HEK293 (cell line): ENCODE measurements at regions not wholly inside any gene's neighbourhood (a gene's known extent, or its start where the extent isn't known, plus 50 kb on each side); places are given as distances from the start of the nearest gene placed in this dataset.

Experiments
- CTCF ChIA-PET: fragments of 350-600 bp; formaldehyde crosslinking; extraction: SDS; loops from one replicate; lab custom pipeline; 2021; ENCODE audit warnings: antibody characterized with exemption; lab: Yijun Ruan, JAX
- POLR2A ChIA-PET: fragments of 300-600 bp; formaldehyde crosslinking; extraction: SDS; loops from one replicate; lab custom pipeline; 2020; ENCODE audit warnings: antibody characterized with exemption, inconsistent platforms; lab: Yijun Ruan, JAX
- H3K27ac ChIP-seq: fragments of 200-500 bp; sonication (Bioruptor generic); 2 replicates; pipeline ENCODE4 v1.5.1; 2014; ENCODE audit warnings: low read depth, low read length, control low read depth, inconsistent platforms; ENCODE audit errors: extremely low read depth
- H3K36me3 ChIP-seq, 2 experiments: fragments of 200-500 bp in 1 of 2; sonication (Bioruptor generic) in 1 of 2; 1 replicate in 1 of 2; 2 replicates in 1 of 2; pipeline ENCODE4 v1.5.1; 2014 to 2017; ENCODE audit warnings: inconsistent platforms in 2 of 2, low read length in 2 of 2; ENCODE audit not compliant: control insufficient read depth in 2 of 2, insufficient read depth in 1 of 2
- H3K4me1 ChIP-seq: fragments of 200-500 bp; sonication (Bioruptor generic); 2 replicates; pipeline ENCODE4 v1.5.1; 2014; ENCODE audit warnings: mild to moderate bottlenecking, low read length, inconsistent platforms; ENCODE audit not compliant: control insufficient read depth, insufficient read depth
- H3K4me3 ChIP-seq: 2 replicates; pipeline ENCODE4 v1.5.1; 2011; ENCODE audit warnings: low read depth, mild to moderate bottlenecking, control low read depth, low read length, moderate library complexity
- H3K9me3 ChIP-seq: fragments of 200-500 bp; sonication (Bioruptor generic); 2 replicates; pipeline ENCODE4 v1.5.1; 2014; ENCODE audit warnings: low read depth, low read length, inconsistent platforms; ENCODE audit not compliant: control insufficient read depth, insufficient read depth
- FEZF1 ChIP-seq: fragments of 450-650 bp; formaldehyde crosslinking; IDR thresholded peaks from 2 replicates; pipeline ENCODE4 v1.5.1; 2016; ENCODE audit warnings: missing biosample characterization, missing genetic modification characterization
- KLF8 ChIP-seq: fragments of 450-650 bp; formaldehyde crosslinking; IDR thresholded peaks from 2 replicates; pipeline ENCODE4 v1.5.1; 2016; ENCODE audit warnings: missing biosample characterization, missing genetic modification characterization
- KLF9 ChIP-seq: fragments of 450-650 bp; formaldehyde crosslinking; IDR thresholded peaks from 2 replicates; pipeline ENCODE4 v1.5.1; 2016; ENCODE audit warnings: missing biosample characterization, missing genetic modification characterization, low read depth
- PRDM1 ChIP-seq: fragments of 450-650 bp; formaldehyde crosslinking; IDR thresholded peaks from 2 replicates; pipeline ENCODE4; 2016; ENCODE audit warnings: missing biosample characterization, missing genetic modification characterization
- ZBTB1 ChIP-seq: fragments of 450-650 bp; formaldehyde crosslinking; IDR thresholded peaks from 2 replicates; pipeline ENCODE4 v1.5.1; 2016; ENCODE audit warnings: missing biosample characterization, missing genetic modification characterization
- ZBTB20 ChIP-seq: fragments of 450-650 bp; formaldehyde crosslinking; IDR thresholded peaks from 2 replicates; pipeline ENCODE4 v1.5.1; 2016; ENCODE audit warnings: missing biosample characterization, missing genetic modification characterization
- ZBTB8A ChIP-seq: fragments of 450-650 bp; formaldehyde crosslinking; IDR thresholded peaks from 2 replicates; pipeline ENCODE4 v1.5.1; 2016; ENCODE audit warnings: missing biosample characterization, missing genetic modification characterization
- ZFP37 ChIP-seq: fragments of 450-650 bp; formaldehyde crosslinking; IDR thresholded peaks from 2 replicates; pipeline ENCODE4 v1.5.1; 2016; ENCODE audit warnings: missing biosample characterization, missing genetic modification characterization
- ZNF138 ChIP-seq: fragments of 450-650 bp; formaldehyde crosslinking; IDR thresholded peaks from 2 replicates; pipeline ENCODE4 v1.5.1; 2016; ENCODE audit warnings: missing biosample characterization, missing genetic modification characterization, borderline replicate concordance
- ZNF18 ChIP-seq: fragments of 450-650 bp; formaldehyde crosslinking; IDR thresholded peaks from 2 replicates; pipeline ENCODE4 v1.5.1; 2016; ENCODE audit warnings: missing biosample characterization, missing genetic modification characterization
- ZNF19 ChIP-seq: fragments of 450-650 bp; formaldehyde crosslinking; IDR thresholded peaks from 2 replicates; pipeline ENCODE4; 2016; ENCODE audit warnings: missing biosample characterization, missing genetic modification characterization, low read depth
- ZNF221 ChIP-seq: fragments of 450-650 bp; formaldehyde crosslinking; IDR thresholded peaks from 2 replicates; pipeline ENCODE4 v1.5.1; 2017; ENCODE audit warnings: missing biosample characterization, missing genetic modification characterization, borderline replicate concordance
- ZNF223 ChIP-seq: fragments of 450-650 bp; formaldehyde crosslinking; IDR thresholded peaks from 2 replicates; pipeline ENCODE4 v1.5.1; 2016; ENCODE audit warnings: missing biosample characterization, missing genetic modification characterization
- ZNF26 ChIP-seq: fragments of 450-650 bp; formaldehyde crosslinking; IDR thresholded peaks from 2 replicates; pipeline ENCODE4 v1.5.1; 2016; ENCODE audit warnings: missing biosample characterization, missing genetic modification characterization
- ZNF311 ChIP-seq: fragments of 450-650 bp; formaldehyde crosslinking; IDR thresholded peaks from 2 replicates; pipeline ENCODE4 v1.5.1; 2017; ENCODE audit warnings: missing biosample characterization, missing genetic modification characterization, borderline replicate concordance
- ZNF37A ChIP-seq: fragments of 450-650 bp; IDR thresholded peaks from 2 replicates; pipeline ENCODE4 v1.5.1; 2018; ENCODE audit warnings: missing biosample characterization, missing genetic modification characterization
- ZNF501 ChIP-seq: fragments of 450-650 bp; formaldehyde crosslinking; IDR thresholded peaks from 2 replicates; pipeline ENCODE4 v1.5.1; 2016; ENCODE audit warnings: missing biosample characterization, missing genetic modification characterization
- ZNF518A ChIP-seq: fragments of 450-650 bp; formaldehyde crosslinking; conservative IDR thresholded peaks from 2 replicates; pipeline ENCODE4 v1.5.1; 2016; ENCODE audit warnings: low read depth, missing biosample characterization, missing genetic modification characterization
- ZNF560 ChIP-seq: fragments of 450-650 bp; formaldehyde crosslinking; IDR thresholded peaks from 2 replicates; pipeline ENCODE4 v1.5.1; 2017; ENCODE audit warnings: missing biosample characterization, missing genetic modification characterization, borderline replicate concordance
- ZNF561 ChIP-seq: fragments of 450-650 bp; IDR thresholded peaks from 2 replicates; pipeline ENCODE4 v1.5.1; 2018; ENCODE audit warnings: missing biosample characterization, missing genetic modification characterization, borderline replicate concordance
- ZNF654 ChIP-seq: fragments of 450-650 bp; formaldehyde crosslinking; IDR thresholded peaks from 2 replicates; pipeline ENCODE4 v1.5.1; 2016; ENCODE audit warnings: low read depth, missing biosample characterization, missing genetic modification characterization
- ZNF670 ChIP-seq: fragments of 450-650 bp; formaldehyde crosslinking; IDR thresholded peaks from 2 replicates; pipeline ENCODE4 v1.5.1; 2016; ENCODE audit warnings: missing biosample characterization, missing genetic modification characterization, low read depth
- ZXDB ChIP-seq: fragments of 450-650 bp; formaldehyde crosslinking; IDR thresholded peaks from 2 replicates; pipeline ENCODE4 v1.5.1; 2016; ENCODE audit warnings: missing biosample characterization, missing genetic modification characterization
- TF ChIP-seq, protein P1 (sequence below): fragments of 450-650 bp; formaldehyde crosslinking; IDR thresholded peaks from 2 replicates; pipeline ENCODE4 v1.5.1; 2016; ENCODE audit warnings: missing biosample characterization, missing genetic modification characterization

- TF ChIP-seq KLF9 (no peak), ZFP37 (tag by site-specific recombination) (no peak), ZNF670 (tag by site-specific recombination) (no peak)
- TF ChIP-seq, protein P1, sequence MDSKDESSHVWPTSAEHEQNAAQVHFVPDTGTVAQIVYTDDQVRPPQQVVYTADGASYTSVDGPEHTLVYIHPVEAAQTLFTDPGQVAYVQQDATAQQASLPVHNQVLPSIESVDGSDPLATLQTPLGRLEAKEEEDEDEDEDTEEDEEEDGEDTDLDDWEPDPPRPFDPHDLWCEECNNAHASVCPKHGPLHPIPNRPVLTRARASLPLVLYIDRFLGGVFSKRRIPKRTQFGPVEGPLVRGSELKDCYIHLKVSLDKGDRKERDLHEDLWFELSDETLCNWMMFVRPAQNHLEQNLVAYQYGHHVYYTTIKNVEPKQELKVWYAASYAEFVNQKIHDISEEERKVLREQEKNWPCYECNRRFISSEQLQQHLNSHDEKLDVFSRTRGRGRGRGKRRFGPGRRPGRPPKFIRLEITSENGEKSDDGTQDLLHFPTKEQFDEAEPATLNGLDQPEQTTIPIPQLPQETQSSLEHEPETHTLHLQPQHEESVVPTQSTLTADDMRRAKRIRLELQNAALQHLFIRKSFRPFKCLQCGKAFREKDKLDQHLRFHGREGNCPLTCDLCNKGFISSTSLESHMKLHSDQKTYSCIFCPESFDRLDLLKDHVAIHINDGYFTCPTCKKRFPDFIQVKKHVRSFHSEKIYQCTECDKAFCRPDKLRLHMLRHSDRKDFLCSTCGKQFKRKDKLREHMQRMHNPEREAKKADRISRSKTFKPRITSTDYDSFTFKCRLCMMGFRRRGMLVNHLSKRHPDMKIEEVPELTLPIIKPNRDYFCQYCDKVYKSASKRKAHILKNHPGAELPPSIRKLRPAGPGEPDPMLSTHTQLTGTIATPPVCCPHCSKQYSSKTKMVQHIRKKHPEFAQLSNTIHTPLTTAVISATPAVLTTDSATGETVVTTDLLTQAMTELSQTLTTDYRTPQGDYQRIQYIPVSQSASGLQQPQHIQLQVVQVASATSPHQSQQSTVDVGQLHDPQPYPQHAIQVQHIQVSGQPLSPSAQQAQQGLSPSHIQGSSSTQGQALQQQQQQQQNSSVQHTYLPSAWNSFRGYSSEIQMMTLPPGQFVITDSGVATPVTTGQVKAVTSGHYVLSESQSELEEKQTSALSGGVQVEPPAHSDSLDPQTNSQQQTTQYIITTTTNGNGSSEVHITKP (tag by site-specific recombination) = no peak
Observed at GRCh38 chr3:4234889-4235288, 68.3 kb upstream of the SETMAR start (continued).

GRCh38 chr3:4235690-4236089 is 67.5 kb upstream of the SETMAR start:
- Histone ChIP-seq H3K9me3 (no peaks in the 10 kb centered on the region), H3K36me3 (no peaks in the 10 kb centered on the region), H3K4me1 (no peaks in the 10 kb centered on the region), H3K27ac (no peak overlapping the region), H3K4me3 (no peak overlapping the region)
- ChIA-PET POLR2A (no interaction called here), CTCF (no interaction called here)
- no peak for TF ChIP-seq ZNF501 (tag by site-specific recombination)
- no peak for TF ChIP-seq FEZF1 (tag by site-specific recombination)
- no peak for TF ChIP-seq ZBTB1 (tag by site-specific recombination)
- TF ChIP-seq ZNF138 (tag by site-specific recombination) = no peak
- TF ChIP-seq ZXDB (tag by site-specific recombination) = no peak
- no peak for TF ChIP-seq ZNF18 (tag by site-specific recombination)
- no peak for TF ChIP-seq ZBTB20 (tag by site-specific recombination)
- no peak for TF ChIP-seq ZNF223 (tag by site-specific recombination)
- no peak for TF ChIP-seq ZNF26 (tag by site-specific recombination)
- TF ChIP-seq KLF8 = no peak
- no peak for TF ChIP-seq ZNF19
- no peak for TF ChIP-seq ZNF654 (tag by site-specific recombination)
- TF ChIP-seq ZNF37A (tag by site-specific recombination) = no peak
- no peak for TF ChIP-seq ZNF561 (tag by site-specific recombination)
- TF ChIP-seq ZNF221 (tag by site-specific recombination) = no peak
- no peak for TF ChIP-seq PRDM1 (tag by site-specific recombination)
- no peak for TF ChIP-seq ZNF518A (tag by site-specific recombination)
- no peak for TF ChIP-seq ZBTB8A (tag by site-specific recombination)
- no peak for TF ChIP-seq ZNF560
- no peak for TF ChIP-seq ZNF311
